ENCODE measurements at regions not wholly inside any gene's neighbourhood (a gene's known extent, or its start where the extent isn't known, plus 50 kb on each side); places are given as distances from the start of the nearest gene placed in this dataset.

DNA sequence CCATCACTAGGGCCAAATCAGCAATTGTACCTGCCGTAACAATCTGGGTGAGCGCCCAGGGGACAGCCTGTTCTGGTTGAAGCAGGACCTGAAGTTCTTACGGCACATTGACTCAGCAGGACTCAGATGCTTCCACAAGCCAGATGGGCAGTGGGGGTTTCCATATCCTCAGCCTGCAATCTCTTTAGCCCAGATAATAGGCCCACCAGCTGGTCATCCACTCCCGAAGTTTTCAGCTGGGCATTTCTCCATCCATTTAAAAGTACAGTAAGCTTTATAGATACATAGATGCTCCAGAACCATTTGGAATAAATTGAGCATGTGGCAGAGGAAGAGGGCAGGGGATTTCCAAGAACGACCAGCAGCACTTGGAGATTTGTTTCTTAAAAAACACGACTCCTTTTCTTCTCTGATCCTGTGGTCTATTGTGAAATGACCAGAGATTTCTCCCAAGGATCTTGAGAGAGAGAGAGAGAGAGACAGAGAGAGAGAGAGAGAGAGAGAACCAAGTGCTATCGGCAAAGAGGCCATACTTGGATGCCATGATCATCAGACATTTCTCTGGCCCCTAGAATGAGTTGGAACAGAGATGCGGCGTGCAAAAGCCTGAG is 74.8 kb upstream of the PLXNC1 start (continued):
- TF ChIP-seq, protein P1, sequence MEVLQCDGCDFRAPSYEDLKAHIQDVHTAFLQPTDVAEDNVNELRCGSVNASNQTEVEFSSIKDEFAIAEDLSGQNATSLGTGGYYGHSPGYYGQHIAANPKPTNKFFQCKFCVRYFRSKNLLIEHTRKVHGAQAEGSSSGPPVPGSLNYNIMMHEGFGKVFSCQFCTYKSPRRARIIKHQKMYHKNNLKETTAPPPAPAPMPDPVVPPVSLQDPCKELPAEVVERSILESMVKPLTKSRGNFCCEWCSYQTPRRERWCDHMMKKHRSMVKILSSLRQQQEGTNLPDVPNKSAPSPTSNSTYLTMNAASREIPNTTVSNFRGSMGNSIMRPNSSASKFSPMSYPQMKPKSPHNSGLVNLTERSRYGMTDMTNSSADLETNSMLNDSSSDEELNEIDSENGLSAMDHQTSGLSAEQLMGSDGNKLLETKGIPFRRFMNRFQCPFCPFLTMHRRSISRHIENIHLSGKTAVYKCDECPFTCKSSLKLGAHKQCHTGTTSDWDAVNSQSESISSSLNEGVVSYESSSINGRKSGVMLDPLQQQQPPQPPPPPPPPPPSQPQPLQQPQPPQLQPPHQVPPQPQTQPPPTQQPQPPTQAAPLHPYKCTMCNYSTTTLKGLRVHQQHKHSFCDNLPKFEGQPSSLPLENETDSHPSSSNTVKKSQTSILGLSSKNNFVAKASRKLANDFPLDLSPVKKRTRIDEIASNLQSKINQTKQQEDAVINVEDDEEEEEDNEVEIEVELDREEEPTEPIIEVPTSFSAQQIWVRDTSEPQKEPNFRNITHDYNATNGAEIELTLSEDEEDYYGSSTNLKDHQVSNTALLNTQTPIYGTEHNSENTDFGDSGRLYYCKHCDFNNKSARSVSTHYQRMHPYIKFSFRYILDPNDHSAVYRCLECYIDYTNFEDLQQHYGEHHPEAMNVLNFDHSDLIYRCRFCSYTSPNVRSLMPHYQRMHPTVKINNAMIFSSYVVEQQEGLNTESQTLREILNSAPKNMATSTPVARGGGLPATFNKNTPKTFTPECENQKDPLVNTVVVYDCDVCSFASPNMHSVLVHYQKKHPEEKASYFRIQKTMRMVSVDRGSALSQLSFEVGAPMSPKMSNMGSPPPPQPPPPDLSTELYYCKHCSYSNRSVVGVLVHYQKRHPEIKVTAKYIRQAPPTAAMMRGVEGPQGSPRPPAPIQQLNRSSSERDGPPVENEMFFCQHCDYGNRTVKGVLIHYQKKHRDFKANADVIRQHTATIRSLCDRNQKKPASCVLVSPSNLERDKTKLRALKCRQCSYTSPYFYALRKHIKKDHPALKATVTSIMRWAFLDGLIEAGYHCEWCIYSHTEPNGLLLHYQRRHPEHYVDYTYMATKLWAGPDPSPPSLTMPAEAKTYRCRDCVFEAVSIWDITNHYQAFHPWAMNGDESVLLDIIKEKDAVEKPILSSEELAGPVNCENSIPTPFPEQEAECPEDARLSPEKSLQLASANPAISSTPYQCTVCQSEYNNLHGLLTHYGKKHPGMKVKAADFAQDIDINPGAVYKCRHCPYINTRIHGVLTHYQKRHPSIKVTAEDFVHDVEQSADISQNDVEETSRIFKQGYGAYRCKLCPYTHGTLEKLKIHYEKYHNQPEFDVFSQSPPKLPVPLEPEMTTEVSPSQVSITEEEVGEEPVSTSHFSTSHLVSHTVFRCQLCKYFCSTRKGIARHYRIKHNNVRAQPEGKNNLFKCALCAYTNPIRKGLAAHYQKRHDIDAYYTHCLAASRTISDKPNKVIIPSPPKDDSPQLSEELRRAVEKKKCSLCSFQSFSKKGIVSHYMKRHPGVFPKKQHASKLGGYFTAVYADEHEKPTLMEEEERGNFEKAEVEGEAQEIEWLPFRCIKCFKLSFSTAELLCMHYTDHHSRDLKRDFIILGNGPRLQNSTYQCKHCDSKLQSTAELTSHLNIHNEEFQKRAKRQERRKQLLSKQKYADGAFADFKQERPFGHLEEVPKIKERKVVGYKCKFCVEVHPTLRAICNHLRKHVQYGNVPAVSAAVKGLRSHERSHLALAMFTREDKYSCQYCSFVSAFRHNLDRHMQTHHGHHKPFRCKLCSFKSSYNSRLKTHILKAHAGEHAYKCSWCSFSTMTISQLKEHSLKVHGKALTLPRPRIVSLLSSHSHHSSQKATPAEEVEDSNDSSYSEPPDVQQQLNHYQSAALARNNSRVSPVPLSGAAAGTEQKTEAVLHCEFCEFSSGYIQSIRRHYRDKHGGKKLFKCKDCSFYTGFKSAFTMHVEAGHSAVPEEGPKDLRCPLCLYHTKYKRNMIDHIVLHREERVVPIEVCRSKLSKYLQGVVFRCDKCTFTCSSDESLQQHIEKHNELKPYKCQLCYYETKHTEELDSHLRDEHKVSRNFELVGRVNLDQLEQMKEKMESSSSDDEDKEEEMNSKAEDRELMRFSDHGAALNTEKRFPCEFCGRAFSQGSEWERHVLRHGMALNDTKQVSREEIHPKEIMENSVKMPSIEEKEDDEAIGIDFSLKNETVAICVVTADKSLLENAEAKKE (CRISPR knock-in tag; IDR thresholded peaks at IDR 0.05): no peak
- TF ChIP-seq EZH2phosphoT487 (IDR thresholded peaks at IDR 0.05; ENCODE audit: unreplicated experiment) (no peak), EZH2 (IDR thresholded peaks at IDR 0.05; ENCODE audit: low read depth, unreplicated experiment) (no peak)
- TF ChIP-seq, protein P2, sequence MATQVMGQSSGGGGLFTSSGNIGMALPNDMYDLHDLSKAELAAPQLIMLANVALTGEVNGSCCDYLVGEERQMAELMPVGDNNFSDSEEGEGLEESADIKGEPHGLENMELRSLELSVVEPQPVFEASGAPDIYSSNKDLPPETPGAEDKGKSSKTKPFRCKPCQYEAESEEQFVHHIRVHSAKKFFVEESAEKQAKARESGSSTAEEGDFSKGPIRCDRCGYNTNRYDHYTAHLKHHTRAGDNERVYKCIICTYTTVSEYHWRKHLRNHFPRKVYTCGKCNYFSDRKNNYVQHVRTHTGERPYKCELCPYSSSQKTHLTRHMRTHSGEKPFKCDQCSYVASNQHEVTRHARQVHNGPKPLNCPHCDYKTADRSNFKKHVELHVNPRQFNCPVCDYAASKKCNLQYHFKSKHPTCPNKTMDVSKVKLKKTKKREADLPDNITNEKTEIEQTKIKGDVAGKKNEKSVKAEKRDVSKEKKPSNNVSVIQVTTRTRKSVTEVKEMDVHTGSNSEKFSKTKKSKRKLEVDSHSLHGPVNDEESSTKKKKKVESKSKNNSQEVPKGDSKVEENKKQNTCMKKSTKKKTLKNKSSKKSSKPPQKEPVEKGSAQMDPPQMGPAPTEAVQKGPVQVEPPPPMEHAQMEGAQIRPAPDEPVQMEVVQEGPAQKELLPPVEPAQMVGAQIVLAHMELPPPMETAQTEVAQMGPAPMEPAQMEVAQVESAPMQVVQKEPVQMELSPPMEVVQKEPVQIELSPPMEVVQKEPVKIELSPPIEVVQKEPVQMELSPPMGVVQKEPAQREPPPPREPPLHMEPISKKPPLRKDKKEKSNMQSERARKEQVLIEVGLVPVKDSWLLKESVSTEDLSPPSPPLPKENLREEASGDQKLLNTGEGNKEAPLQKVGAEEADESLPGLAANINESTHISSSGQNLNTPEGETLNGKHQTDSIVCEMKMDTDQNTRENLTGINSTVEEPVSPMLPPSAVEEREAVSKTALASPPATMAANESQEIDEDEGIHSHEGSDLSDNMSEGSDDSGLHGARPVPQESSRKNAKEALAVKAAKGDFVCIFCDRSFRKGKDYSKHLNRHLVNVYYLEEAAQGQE (IDR thresholded peaks at IDR 0.05; ENCODE audit: unreplicated experiment): no peak

Measured in GM23338 (cell line).